GM18502 (cell line): ENCODE measurements at regions not wholly inside any gene's neighbourhood (a gene's known extent, or its start where the extent isn't known, plus 50 kb on each side); places are given as distances from the start of the nearest gene placed in this dataset.
A peak's percentile ranks its signal among the peaks of the same experiment; 100 is the strongest.

Experiments used
- ATAC-seq: cut with Tn5 transposase; IDR thresholded peaks from one replicate; pipeline ENCODE4 v1.9.1; 2021; ENCODE audit warnings: mild to moderate bottlenecking; ENCODE audit not compliant: unreplicated experiment, poor library complexity

- no peak for ATAC-seq
Measured at GRCh38 chr4:184310881-184311709, 93.4 kb upstream of the ENPP6 start.

GRCh38 chr4:184310171-184310567 is 92.5 kb upstream of the ENPP6 start:
- ATAC-seq: peak; percentile 36

GRCh38 chr4:184309241-184310170 is 91.8 kb upstream of the ENPP6 start:
- no peak for ATAC-seq

GRCh38 chr4:184306949-184307348 is 89.3 kb upstream of the ENPP6 start:
- ATAC-seq: no peak

- ATAC-seq: no peak
Measured at GRCh38 chr4:184306470-184306869, 88.8 kb upstream of the ENPP6 start.

GRCh38 chr4:184300816-184301215 is 83.1 kb upstream of the ENPP6 start:
- no peak for ATAC-seq

GRCh38 chr4:184298254-184298653 is 80.6 kb upstream of the ENPP6 start:
- no peak for ATAC-seq

- no peak for ATAC-seq
Measured at GRCh38 chr4:184295206-184295605, 77.5 kb upstream of the ENPP6 start.

GRCh38 chr4:184294606-184295133 is 77.0 kb upstream of the ENPP6 start:
- no peak for ATAC-seq

GRCh38 chr4:184293552-184293951 is 75.9 kb upstream of the ENPP6 start:
- no peak for ATAC-seq

GRCh38 chr4:184292877-184293276 is 75.2 kb upstream of the ENPP6 start:
- no peak for ATAC-seq

GRCh38 chr4:184292465-184292867 is 74.8 kb upstream of the ENPP6 start:
- no peak for ATAC-seq

- ATAC-seq: no peak
Measured at GRCh38 chr4:184289179-184289535, 71.5 kb upstream of the ENPP6 start.

- peak; percentile 62 for ATAC-seq
Measured at GRCh38 chr4:184288451-184289178, 70.9 kb upstream of the ENPP6 start.

GRCh38 chr4:184287697-184288255 is 70.1 kb upstream of the ENPP6 start:
- ATAC-seq: no peak

- no peak for ATAC-seq
Measured at GRCh38 chr4:184286358-184286757, 68.7 kb upstream of the ENPP6 start.

GRCh38 chr4:184284742-184285141 is 67.1 kb upstream of the ENPP6 start:
- ATAC-seq: no peak

GRCh38 chr4:184284336-184284690 is 66.6 kb upstream of the ENPP6 start:
- no peak for ATAC-seq

- no peak for ATAC-seq
Measured at GRCh38 chr4:184283659-184284335, 66.1 kb upstream of the ENPP6 start.
